ENCODE measurements at regions not wholly inside any gene's neighbourhood (a gene's known extent, or its start where the extent isn't known, plus 50 kb on each side); places are given as distances from the start of the nearest gene placed in this dataset.

- DNase-seq = no peak
These were observed 277.6 kb downstream of the CDC5L start for GRCh38 chr6:44665143-44665542.

- no peak for DNase-seq
These were observed 278.2 kb downstream of the CDC5L start for GRCh38 chr6:44665683-44666082.

- DNase-seq = no peak
These were observed 278.8 kb downstream of the CDC5L start for GRCh38 chr6:44666324-44666723.

GRCh38 chr6:44667226-44667625 lies 279.7 kb downstream of the CDC5L start:
- DNase-seq = no peak

GRCh38 chr6:44667668-44668390 lies 280.3 kb downstream of the CDC5L start:
- no peak for DNase-seq

GRCh38 chr6:44668391-44668930 lies 281.0 kb downstream of the CDC5L start:
- DNase-seq = no peak

- DNase-seq = no peak
These were observed 281.7 kb downstream of the CDC5L start for GRCh38 chr6:44668976-44669934.

- DNase-seq = no peak
These were observed 282.6 kb downstream of the CDC5L start for GRCh38 chr6:44670146-44670545.

GRCh38 chr6:44671333-44671732 lies 283.8 kb downstream of the CDC5L start:
- no peak for DNase-seq

- DNase-seq = no peak
These were observed 284.6 kb downstream of the CDC5L start for GRCh38 chr6:44672086-44672485.

GRCh38 chr6:44672841-44673240 lies 285.3 kb downstream of the CDC5L start:
- no peak for DNase-seq

GRCh38 chr6:44674226-44675155 lies 287.0 kb downstream of the CDC5L start:
- DNase-seq = no peak

GRCh38 chr6:44675449-44675848 lies 287.9 kb downstream of the CDC5L start:
- DNase-seq = no peak

- no peak for DNase-seq
These were observed 288.8 kb downstream of the CDC5L start for GRCh38 chr6:44676246-44676790.

GRCh38 chr6:44676826-44677433 lies 289.4 kb downstream of the CDC5L start:
- DNase-seq = no peak

GRCh38 chr6:44678252-44678935 lies 290.9 kb downstream of the CDC5L start:
- no peak for DNase-seq

GRCh38 chr6:44679438-44680201 lies 292.1 kb downstream of the CDC5L start:
- DNase-seq = no peak

GRCh38 chr6:44680202-44680720 lies 292.8 kb downstream of the CDC5L start:
- no peak for DNase-seq

- no peak for DNase-seq
These were observed 294.3 kb downstream of the CDC5L start for GRCh38 chr6:44681761-44682160.

- no peak for DNase-seq
These were observed 294.8 kb downstream of the CDC5L start for GRCh38 chr6:44682280-44682679.
